Epithelial cell of proximal tubule (primary cell): ENCODE measurements at regions not wholly inside any gene's neighbourhood (a gene's known extent, or its start where the extent isn't known, plus 50 kb on each side); places are given as distances from the start of the nearest gene placed in this dataset.

Experiments used
- DNase-seq: peaks from one replicate; pipeline ENCODE4 v3.0.0-alpha.2; 2011; ENCODE audit warnings: low read depth
- H3K4me3 ChIP-seq: 2 replicates; pipeline ENCODE4 v1.5.1; 2011; ENCODE audit warnings: low read depth, mild to moderate bottlenecking, low read length
- CTCF ChIP-seq: conservative IDR thresholded peaks from 2 replicates; pipeline ENCODE4 v1.5.1; 2012; ENCODE audit warnings: low read depth, mild to moderate bottlenecking, low read length

GRCh38 chr5:54876556-54876955, 108.8 kb downstream of the ESM1 start:
- no peak overlapping the region for H3K4me3 ChIP-seq
- no peak for DNase-seq
- no peak for TF ChIP-seq CTCF

DNA sequence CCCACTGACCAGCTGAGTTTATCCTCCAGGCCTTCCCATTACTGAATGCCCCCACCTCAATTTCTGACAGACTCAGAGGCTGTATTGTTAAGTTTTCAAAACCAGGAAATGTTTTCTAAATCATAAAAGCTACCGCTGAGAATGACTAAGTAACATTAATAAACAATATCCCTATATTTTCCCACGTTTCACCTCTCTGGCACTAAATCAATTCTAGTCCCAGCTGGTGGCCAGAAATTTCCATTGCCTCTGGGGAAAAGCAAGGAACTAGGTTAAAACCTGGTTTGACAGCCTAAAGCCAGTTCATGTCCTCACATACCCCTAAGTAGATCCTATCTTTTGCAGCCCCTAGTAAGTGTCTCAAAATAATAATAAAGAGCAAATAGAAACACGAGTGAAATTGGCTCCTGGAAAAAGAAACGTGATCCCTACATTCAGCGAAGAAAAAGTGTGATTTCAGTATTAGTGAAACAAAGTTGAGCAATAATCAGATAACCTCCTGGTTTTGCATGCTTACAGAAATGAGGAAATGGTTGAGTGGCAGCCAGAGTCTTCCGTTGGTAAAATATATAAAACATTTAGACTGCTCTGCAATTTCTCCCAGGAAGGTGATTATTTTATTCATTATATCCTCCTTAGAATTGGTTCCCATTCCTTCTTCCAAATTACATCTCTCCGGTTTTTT, 110.9 kb downstream of the ESM1 start:
- no peak for TF ChIP-seq CTCF
- DNase-seq: no peak
- H3K4me3 ChIP-seq: no peak overlapping the region

DNA sequence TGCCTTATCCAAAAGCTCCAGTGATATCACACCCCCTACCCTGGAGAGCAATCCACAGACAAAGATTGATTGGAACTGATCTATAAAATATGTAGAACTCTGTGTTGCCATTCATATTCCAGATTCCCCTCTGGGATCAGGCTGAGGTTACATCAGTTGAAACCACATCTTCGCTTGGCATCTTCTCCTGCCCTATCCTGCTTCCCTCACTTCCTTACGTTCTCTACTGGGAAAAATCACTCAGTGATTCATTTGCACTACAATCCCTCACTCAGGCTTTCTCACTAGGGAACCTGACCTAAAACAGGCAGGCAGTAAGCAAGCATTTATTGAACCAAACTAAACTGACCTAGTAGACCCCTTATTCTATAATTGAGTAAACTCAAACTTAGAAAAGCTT, 111.7 kb downstream of the ESM1 start:
- H3K4me3 ChIP-seq: no peak overlapping the region
- TF ChIP-seq CTCF: no peak
- DNase-seq: no peak

DNA sequence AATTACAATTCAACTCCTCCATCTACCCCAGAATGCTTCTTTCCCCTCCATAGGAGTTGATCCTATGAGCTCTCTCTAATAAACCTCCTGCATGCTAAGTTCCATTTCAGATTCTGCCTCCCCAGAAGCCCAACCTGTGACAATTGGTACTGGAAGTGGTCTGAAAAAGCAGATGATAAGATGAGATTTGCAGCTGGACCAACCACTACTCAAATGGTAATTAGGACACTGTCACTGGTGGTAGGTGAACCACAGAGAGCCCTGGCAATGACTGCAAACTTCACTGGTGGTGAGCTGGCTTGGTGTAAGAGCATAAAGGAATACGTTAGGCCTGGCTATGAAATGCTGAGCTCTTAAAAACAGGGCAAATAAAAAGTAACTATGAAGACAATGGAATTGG, 112.6 kb downstream of the ESM1 start:
- TF ChIP-seq CTCF: no peak
- H3K4me3 ChIP-seq: no peak overlapping the region
- DNase-seq: no peak

- TF ChIP-seq CTCF: no peak
- no peak overlapping the region for H3K4me3 ChIP-seq
- DNase-seq: no peak
Observed at GRCh38 chr5:54870271-54870670, 115.1 kb downstream of the ESM1 start.

GRCh38 chr5:54869691-54870090, 115.7 kb downstream of the ESM1 start:
- no peak for TF ChIP-seq CTCF
- no peak overlapping the region for H3K4me3 ChIP-seq
- no peak for DNase-seq
